BLaER1 (cell line): ENCODE measurements at regions not wholly inside any gene's neighbourhood (a gene's known extent, or its start where the extent isn't known, plus 50 kb on each side); places are given as distances from the start of the nearest gene placed in this dataset.

Source experiments
- H3K27ac ChIP-seq: shearing (Covaris generic); formaldehyde crosslinking; 2 replicates; pipeline ENCODE4 v1.8.1; 2022
- H3K27me3 ChIP-seq: shearing (Covaris generic); formaldehyde crosslinking; 2 replicates; pipeline ENCODE4 v1.8.1; 2022
- H3K36me3 ChIP-seq: shearing (Covaris generic); formaldehyde crosslinking; 2 replicates; pipeline ENCODE4 v1.8.1; 2022
- H3K4me1 ChIP-seq: shearing (Covaris generic); formaldehyde crosslinking; 2 replicates; pipeline ENCODE4 v1.8.1; 2022
- H3K4me2 ChIP-seq: shearing (Covaris generic); formaldehyde crosslinking; 2 replicates; pipeline ENCODE4 v1.8.1; 2022
- H3K4me3 ChIP-seq: shearing (Covaris generic); formaldehyde crosslinking; 2 replicates; pipeline ENCODE4 v1.8.1; 2022
- H3K9ac ChIP-seq: shearing (Covaris generic); formaldehyde crosslinking; 2 replicates; pipeline ENCODE4 v1.8.1; 2022
- H3K9me3 ChIP-seq: shearing (Covaris generic); formaldehyde crosslinking; 2 replicates; pipeline ENCODE4 v1.8.1; 2022
- H4K20me1 ChIP-seq: shearing (Covaris generic); formaldehyde crosslinking; 2 replicates; pipeline ENCODE4 v1.8.1; 2022
- Cebpa-rat ChIP-seq: shearing (Covaris generic); IDR thresholded peaks from 2 replicates; pipeline ENCODE4 v1.8.1; 2022

- TF ChIP-seq Cebpa-rat = no peak
- Histone ChIP-seq H4K20me1 (no peaks in the 10 kb centered on the region), H3K4me1 (no peaks in the 10 kb centered on the region), H3K27ac (no peak overlapping the region), H3K36me3 (no peaks in the 10 kb centered on the region), H3K9ac (no peak overlapping the region), H3K27me3 (no peaks in the 10 kb centered on the region), H3K4me3 (no peak overlapping the region), H3K9me3 (no peaks in the 10 kb centered on the region), H3K4me2 (no peak overlapping the region)
Measured at GRCh38 chr2:149908726-149909683, 321.4 kb upstream of the MMADHC start.

- Histone ChIP-seq H3K4me2 (no peak overlapping the region), H3K4me1 (no peaks in the 10 kb centered on the region), H3K4me3 (no peak overlapping the region), H3K9me3 (no peaks in the 10 kb centered on the region), H3K27ac (no peak overlapping the region), H4K20me1 (no peaks in the 10 kb centered on the region), H3K9ac (no peak overlapping the region), H3K27me3 (0 out of 2 replicates have a peak, but pooled peaks cover 4% of the 10 kb centered on the region), H3K36me3 (no peaks in the 10 kb centered on the region)
- no peak for TF ChIP-seq Cebpa-rat
Measured at GRCh38 chr2:149906886-149907285, 319.3 kb upstream of the MMADHC start.

- no peak overlapping the region for H3K9ac ChIP-seq
- H3K36me3 ChIP-seq = no peaks in the 10 kb centered on the region
- H3K9me3 ChIP-seq = no peaks in the 10 kb centered on the region
- no peak overlapping the region for H3K4me2 ChIP-seq
- no peak overlapping the region for H3K4me3 ChIP-seq
- no peaks in the 10 kb centered on the region for H4K20me1 ChIP-seq
- H3K27me3 ChIP-seq = peaks cover 12% of the 10 kb centered on the region; the same call in 1 of the 2 replicates
- no peaks in the 10 kb centered on the region for H3K4me1 ChIP-seq
- TF ChIP-seq Cebpa-rat = no peak
- no peak overlapping the region for H3K27ac ChIP-seq
Measured at GRCh38 chr2:149904352-149905175, 317.0 kb upstream of the MMADHC start.

GRCh38 chr2:149903626-149904025, 316.1 kb upstream of the MMADHC start:
- H3K27ac ChIP-seq = no peak overlapping the region
- no peak overlapping the region for H3K4me3 ChIP-seq
- no peaks in the 10 kb centered on the region for H4K20me1 ChIP-seq
- no peaks in the 10 kb centered on the region for H3K36me3 ChIP-seq
- no peaks in the 10 kb centered on the region for H3K9me3 ChIP-seq
- H3K4me2 ChIP-seq = no peak overlapping the region
- H3K9ac ChIP-seq = no peak overlapping the region
- no peaks in the 10 kb centered on the region for H3K4me1 ChIP-seq
- TF ChIP-seq Cebpa-rat = no peak
- peaks cover 21% of the 10 kb centered on the region for H3K27me3 ChIP-seq

GRCh38 chr2:149902081-149902480, 314.5 kb upstream of the MMADHC start:
- Histone ChIP-seq H3K4me2 (no peak overlapping the region), H3K4me3 (no peak overlapping the region), H3K36me3 (no peaks in the 10 kb centered on the region), H3K9ac (no peak overlapping the region), H3K9me3 (no peaks in the 10 kb centered on the region), H3K27me3 (peaks cover 37% of the 10 kb centered on the region), H3K27ac (no peak overlapping the region), H3K4me1 (no peaks in the 10 kb centered on the region), H4K20me1 (peaks cover 5% of the 10 kb centered on the region; the same call in 1 of the 2 replicates)
- TF ChIP-seq Cebpa-rat = no peak

GRCh38 chr2:149901231-149901859, 313.8 kb upstream of the MMADHC start:
- H3K27me3 ChIP-seq = peaks cover 44% of the 10 kb centered on the region
- H3K36me3 ChIP-seq = no peaks in the 10 kb centered on the region
- no peak overlapping the region for H3K27ac ChIP-seq
- no peak overlapping the region for H3K4me3 ChIP-seq
- peaks cover 5% of the 10 kb centered on the region; the same call in 1 of the 2 replicates for H4K20me1 ChIP-seq
- no peak overlapping the region for H3K4me2 ChIP-seq
- TF ChIP-seq Cebpa-rat = no peak
- H3K9me3 ChIP-seq = no peaks in the 10 kb centered on the region
- H3K4me1 ChIP-seq = no peaks in the 10 kb centered on the region
- H3K9ac ChIP-seq = no peak overlapping the region

- Histone ChIP-seq H3K27ac (no peak overlapping the region), H3K27me3 (peaks cover 54% of the 10 kb centered on the region), H4K20me1 (peaks cover 14% of the 10 kb centered on the region), H3K4me2 (no peak overlapping the region), H3K4me3 (no peak overlapping the region), H3K4me1 (peaks cover 12% of the 10 kb centered on the region), H3K9ac (no peak overlapping the region), H3K9me3 (no peaks in the 10 kb centered on the region), H3K36me3 (no peaks in the 10 kb centered on the region)
- TF ChIP-seq Cebpa-rat = no peak
Measured at GRCh38 chr2:149899390-149899789, 311.8 kb upstream of the MMADHC start.

GRCh38 chr2:149894760-149895159, 307.2 kb upstream of the MMADHC start:
- H3K9ac ChIP-seq = no peak overlapping the region
- no peaks in the 10 kb centered on the region for H3K9me3 ChIP-seq
- peak overlapping the region; percentile 36 for H3K4me2 ChIP-seq
- TF ChIP-seq Cebpa-rat = no peak
- H4K20me1 ChIP-seq = peaks cover 19% of the 10 kb centered on the region
- no peaks in the 10 kb centered on the region for H3K36me3 ChIP-seq
- H3K27me3 ChIP-seq = peaks cover 58% of the 10 kb centered on the region
- no peak overlapping the region for H3K4me3 ChIP-seq
- H3K4me1 ChIP-seq = peaks cover 17% of the 10 kb centered on the region
- H3K27ac ChIP-seq = no peak overlapping the region

- no peak overlapping the region for H3K4me3 ChIP-seq
- H3K36me3 ChIP-seq = no peaks in the 10 kb centered on the region
- H3K4me1 ChIP-seq = peaks cover 17% of the 10 kb centered on the region
- no peak overlapping the region for H3K27ac ChIP-seq
- H4K20me1 ChIP-seq = peaks cover 19% of the 10 kb centered on the region
- TF ChIP-seq Cebpa-rat = no peak
- H3K27me3 ChIP-seq = peaks cover 52% of the 10 kb centered on the region
- H3K9me3 ChIP-seq = no peaks in the 10 kb centered on the region
- no peak overlapping the region for H3K9ac ChIP-seq
- H3K4me2 ChIP-seq = peak overlapping the region; percentile 17; the same call in 1 of the 2 replicates
Measured at GRCh38 chr2:149894226-149894625, 306.7 kb upstream of the MMADHC start.
